ENCODE measurements at regions not wholly inside any gene's neighbourhood (a gene's known extent, or its start where the extent isn't known, plus 50 kb on each side); places are given as distances from the start of the nearest gene placed in this dataset.

DNA sequence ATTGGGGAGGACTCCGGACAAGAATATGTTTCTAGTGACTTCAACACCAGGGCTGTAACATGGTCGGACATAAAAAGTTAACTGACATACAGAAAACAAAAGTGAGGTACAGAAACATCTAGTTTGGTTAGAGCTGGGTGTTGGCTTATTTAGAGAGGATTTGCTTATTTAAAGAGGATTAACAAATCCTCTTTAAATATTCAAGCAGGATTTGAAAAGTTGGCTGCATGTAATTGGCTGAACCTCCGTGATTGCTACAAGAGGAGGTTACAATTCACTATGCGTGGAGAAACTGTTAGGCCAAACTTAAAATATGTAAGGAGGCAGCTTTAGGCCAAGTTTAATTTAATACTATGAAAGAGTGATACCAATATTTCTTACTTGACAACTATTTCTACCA, 2707.4 kb downstream of the ARAP2 start:
- no peak for DNase-seq (ENCODE audit: low spot score)
- Mint-ChIP-seq H3K27me3 (ENCODE audit: unreplicated experiment) (peaks cover 1% of the 10 kb centered on the region), H3K4me3 (ENCODE audit: unreplicated experiment) (no peak overlapping the region), H3K4me1 (ENCODE audit: unreplicated experiment) (no peaks in the 10 kb centered on the region), H3K27ac (ENCODE audit: unreplicated experiment) (no peak overlapping the region), H3K36me3 (ENCODE audit: low read depth, unreplicated experiment) (no peaks in the 10 kb centered on the region), H3K9me3 (ENCODE audit: unreplicated experiment) (no peaks in the 10 kb centered on the region)
- TF ChIP-seq, protein P1, sequence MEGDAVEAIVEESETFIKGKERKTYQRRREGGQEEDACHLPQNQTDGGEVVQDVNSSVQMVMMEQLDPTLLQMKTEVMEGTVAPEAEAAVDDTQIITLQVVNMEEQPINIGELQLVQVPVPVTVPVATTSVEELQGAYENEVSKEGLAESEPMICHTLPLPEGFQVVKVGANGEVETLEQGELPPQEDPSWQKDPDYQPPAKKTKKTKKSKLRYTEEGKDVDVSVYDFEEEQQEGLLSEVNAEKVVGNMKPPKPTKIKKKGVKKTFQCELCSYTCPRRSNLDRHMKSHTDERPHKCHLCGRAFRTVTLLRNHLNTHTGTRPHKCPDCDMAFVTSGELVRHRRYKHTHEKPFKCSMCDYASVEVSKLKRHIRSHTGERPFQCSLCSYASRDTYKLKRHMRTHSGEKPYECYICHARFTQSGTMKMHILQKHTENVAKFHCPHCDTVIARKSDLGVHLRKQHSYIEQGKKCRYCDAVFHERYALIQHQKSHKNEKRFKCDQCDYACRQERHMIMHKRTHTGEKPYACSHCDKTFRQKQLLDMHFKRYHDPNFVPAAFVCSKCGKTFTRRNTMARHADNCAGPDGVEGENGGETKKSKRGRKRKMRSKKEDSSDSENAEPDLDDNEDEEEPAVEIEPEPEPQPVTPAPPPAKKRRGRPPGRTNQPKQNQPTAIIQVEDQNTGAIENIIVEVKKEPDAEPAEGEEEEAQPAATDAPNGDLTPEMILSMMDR (IDR thresholded peaks at IDR 0.05; ENCODE audit: unreplicated experiment) = no peak

DNA sequence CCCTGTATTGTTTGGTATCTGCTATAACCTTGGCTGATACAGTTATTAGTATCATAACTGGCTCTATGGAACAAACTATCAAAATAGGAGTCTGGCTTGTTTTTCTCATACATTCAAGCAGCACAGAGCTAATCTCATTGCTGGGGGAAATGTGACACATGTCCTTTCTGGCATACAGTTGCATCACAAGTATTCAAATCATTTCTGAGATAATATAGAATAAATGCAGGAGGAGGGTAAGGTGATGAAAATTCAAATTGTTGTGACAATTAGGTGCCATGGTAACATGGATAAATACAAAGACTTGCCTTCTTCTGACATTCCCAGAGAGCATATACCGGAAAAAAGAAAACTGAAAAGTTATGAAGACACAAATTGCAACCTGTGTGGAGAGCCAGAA, 2706.8 kb downstream of the ARAP2 start:
- Mint-ChIP-seq H3K27ac (ENCODE audit: unreplicated experiment) (no peak overlapping the region), H3K36me3 (ENCODE audit: low read depth, unreplicated experiment) (no peaks in the 10 kb centered on the region), H3K4me3 (ENCODE audit: unreplicated experiment) (no peak overlapping the region), H3K27me3 (ENCODE audit: unreplicated experiment) (peaks cover 1% of the 10 kb centered on the region), H3K4me1 (ENCODE audit: unreplicated experiment) (no peaks in the 10 kb centered on the region), H3K9me3 (ENCODE audit: unreplicated experiment) (no peaks in the 10 kb centered on the region)
- TF ChIP-seq, protein P1 (IDR thresholded peaks at IDR 0.05; ENCODE audit: unreplicated experiment) = no peak
- no peak for DNase-seq (ENCODE audit: low spot score)

DNA sequence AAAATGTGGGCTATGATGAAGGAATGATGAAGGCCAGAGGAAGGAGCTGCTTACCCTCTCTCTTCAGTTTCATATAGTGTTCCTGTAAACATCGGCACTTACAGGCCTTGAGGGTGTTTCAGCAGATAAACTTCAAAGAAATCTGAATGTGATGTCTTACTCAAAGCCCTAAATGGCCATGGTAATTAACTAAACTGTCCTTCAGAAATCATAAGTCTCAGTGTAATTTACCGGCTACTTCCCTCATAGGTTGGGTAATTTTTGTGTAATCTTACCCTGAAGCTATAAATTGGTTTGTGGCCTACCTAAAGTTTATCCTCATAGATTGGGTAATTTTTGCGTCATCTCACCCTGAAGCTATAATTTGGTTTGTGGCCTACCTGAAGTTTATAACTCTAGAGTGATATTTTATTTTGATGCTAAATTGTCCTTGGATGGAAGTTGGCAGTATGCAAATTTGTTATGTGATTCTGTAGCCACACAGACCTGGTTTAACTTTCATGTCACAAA, 2700.3 kb downstream of the ARAP2 start:
- H3K36me3 Mint-ChIP-seq (ENCODE audit: low read depth, unreplicated experiment) = no peaks in the 10 kb centered on the region
- H3K4me1 Mint-ChIP-seq (ENCODE audit: unreplicated experiment) = no peaks in the 10 kb centered on the region
- peaks cover 1% of the 10 kb centered on the region for H3K27me3 Mint-ChIP-seq (ENCODE audit: unreplicated experiment)
- H3K9me3 Mint-ChIP-seq (ENCODE audit: unreplicated experiment) = no peaks in the 10 kb centered on the region
- TF ChIP-seq, protein P1 (IDR thresholded peaks at IDR 0.05; ENCODE audit: unreplicated experiment) = no peak
- no peak for DNase-seq (ENCODE audit: low spot score)
- H3K4me3 Mint-ChIP-seq (ENCODE audit: unreplicated experiment) = no peak overlapping the region
- no peak overlapping the region for H3K27ac Mint-ChIP-seq (ENCODE audit: unreplicated experiment)

DNA sequence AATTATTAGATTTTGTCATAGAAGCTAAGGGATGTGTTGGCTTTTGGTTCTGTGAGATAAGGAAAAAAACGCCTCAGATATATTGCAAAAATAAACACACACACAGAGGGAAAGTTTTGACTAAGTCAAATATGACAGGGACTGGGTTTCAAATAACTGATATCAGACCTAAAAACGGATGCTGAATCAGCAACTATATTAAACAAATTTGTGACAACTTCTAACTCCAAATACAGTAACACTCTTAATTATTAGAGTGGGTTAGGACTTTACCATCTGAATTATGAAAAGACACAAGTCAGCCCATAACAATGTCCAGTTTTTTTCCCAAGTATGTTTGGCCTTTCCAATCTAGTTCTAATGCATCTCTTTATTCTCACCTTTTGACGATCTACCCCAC, 2693.1 kb downstream of the ARAP2 start:
- TF ChIP-seq, protein P1 (IDR thresholded peaks at IDR 0.05; ENCODE audit: unreplicated experiment) = no peak
- no peak overlapping the region for H3K27ac Mint-ChIP-seq (ENCODE audit: unreplicated experiment)
- H3K9me3 Mint-ChIP-seq (ENCODE audit: unreplicated experiment) = no peaks in the 10 kb centered on the region
- DNase-seq (ENCODE audit: low spot score) = no peak
- no peak overlapping the region for H3K4me3 Mint-ChIP-seq (ENCODE audit: unreplicated experiment)
- no peaks in the 10 kb centered on the region for H3K27me3 Mint-ChIP-seq (ENCODE audit: unreplicated experiment)
- H3K36me3 Mint-ChIP-seq (ENCODE audit: low read depth, unreplicated experiment) = no peaks in the 10 kb centered on the region
- H3K4me1 Mint-ChIP-seq (ENCODE audit: unreplicated experiment) = no peaks in the 10 kb centered on the region

DNA sequence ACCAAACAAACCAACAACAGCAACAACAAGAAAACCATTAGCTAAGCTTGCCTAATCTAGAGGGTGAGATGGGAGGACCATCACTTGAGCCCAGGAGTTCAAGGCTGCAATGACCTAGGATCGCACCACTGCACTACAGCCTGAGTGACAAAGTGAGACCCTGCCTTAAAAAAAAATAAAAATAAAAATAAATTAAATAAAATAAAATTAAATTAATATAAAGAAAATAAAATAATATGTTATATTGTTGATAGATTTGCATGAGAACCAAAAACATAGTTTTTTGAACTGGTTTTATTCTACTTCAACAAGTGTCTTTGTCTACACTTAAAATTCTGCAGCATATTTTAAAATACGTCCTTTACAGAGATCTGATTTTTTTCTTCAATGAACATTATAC, 2683.1 kb downstream of the ARAP2 start:
- no peaks in the 10 kb centered on the region for H3K4me1 Mint-ChIP-seq (ENCODE audit: unreplicated experiment)
- H3K27ac Mint-ChIP-seq (ENCODE audit: unreplicated experiment) = no peak overlapping the region

More for the DNA sequence above, 2683.1 kb downstream of the ARAP2 start:
- Mint-ChIP-seq H3K27me3 (ENCODE audit: unreplicated experiment) (no peaks in the 10 kb centered on the region), H3K36me3 (ENCODE audit: low read depth, unreplicated experiment) (no peaks in the 10 kb centered on the region), H3K9me3 (ENCODE audit: unreplicated experiment) (no peaks in the 10 kb centered on the region), H3K4me3 (ENCODE audit: unreplicated experiment) (no peak overlapping the region)
- TF ChIP-seq, protein P1 (IDR thresholded peaks at IDR 0.05; ENCODE audit: unreplicated experiment) = no peak
- no peak for DNase-seq (ENCODE audit: low spot score)

Measured in endothelial cell (in vitro differentiated cells).